HG03039 (cell line): ENCODE measurements at regions not wholly inside any gene's neighbourhood (a gene's known extent, or its start where the extent isn't known, plus 50 kb on each side); places are given as distances from the start of the nearest gene placed in this dataset.

Experiments used
- ATAC-seq: cut with Tn5 transposase; IDR thresholded peaks from one replicate; pipeline ENCODE4 v1.9.1; 2021; ENCODE audit warnings: mild to moderate bottlenecking, moderate library complexity; ENCODE audit not compliant: unreplicated experiment

DNA sequence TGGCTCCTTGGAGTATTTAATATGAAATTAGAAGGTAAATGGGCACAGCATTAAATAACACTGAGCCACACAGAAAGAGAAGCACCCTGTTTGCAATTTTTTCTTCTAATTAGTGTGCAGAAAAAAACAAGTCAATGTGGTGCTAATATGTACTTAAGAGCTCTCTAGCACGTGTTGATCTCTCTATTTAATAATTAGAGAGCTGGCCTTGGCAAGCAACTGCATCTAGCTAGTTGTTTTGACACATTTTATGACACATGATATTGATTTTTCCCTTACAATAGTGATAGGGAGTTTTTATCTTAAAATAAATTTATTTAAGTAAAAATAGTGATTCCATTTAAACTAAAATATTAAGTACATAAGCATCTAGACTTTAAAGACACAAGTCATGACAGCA is 54.5 kb upstream of the NUDT12 start:
- ATAC-seq: no peak

DNA sequence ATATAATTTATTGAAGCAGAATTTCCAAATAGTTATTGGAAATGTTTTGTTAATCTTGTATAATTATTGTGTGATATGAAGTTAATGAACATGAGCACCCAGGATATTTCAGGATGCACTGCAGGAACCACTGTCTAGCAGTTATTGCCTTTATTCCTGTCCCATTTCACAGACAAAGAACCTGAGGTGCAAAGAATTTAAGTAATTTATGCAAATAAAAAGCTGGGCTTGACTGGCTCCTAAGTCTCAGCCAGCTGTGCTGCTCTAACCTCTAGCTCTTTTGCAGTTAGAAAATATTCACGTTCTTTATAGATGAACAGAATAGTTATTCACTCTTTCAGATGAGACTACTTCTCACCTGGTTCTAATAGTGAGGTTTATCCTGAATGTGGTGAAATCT is 50.0 kb upstream of the NUDT12 start:
- no peak for ATAC-seq
